ENCODE measurements at regions not wholly inside any gene's neighbourhood (a gene's known extent, or its start where the extent isn't known, plus 50 kb on each side); places are given as distances from the start of the nearest gene placed in this dataset.

DNA sequence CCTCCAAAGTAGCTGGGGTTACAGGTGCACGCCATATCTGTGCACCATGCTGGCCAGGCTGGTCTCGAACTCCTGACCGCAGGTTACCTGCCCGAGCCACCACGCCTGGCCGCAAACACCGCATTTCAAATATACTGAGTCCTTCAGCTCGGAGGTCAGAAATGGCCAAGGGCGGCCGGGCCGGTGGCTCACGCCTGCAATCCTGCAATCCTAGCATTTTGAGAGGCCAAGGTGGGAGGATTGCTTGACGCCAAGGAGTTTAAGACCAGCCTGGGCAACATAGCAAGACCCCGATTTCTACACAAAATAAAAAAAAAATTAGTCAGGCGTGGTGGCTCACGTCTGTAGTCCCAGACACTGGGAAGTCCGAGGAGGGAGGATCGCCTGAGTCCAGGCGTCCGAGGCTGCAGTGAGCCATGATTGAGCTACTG, 71.9 kb upstream of the PPP2R3B start:
- no peak for DNase-seq (ENCODE audit: low read depth in 2 of 2)
- Histone ChIP-seq H3K36me3 (ENCODE audit: control insufficient read depth, insufficient read depth, low read length) (no peaks in the 10 kb centered on the region), H3K4me2 (ENCODE audit: extremely low read depth, insufficient read depth, low read length) (no peak overlapping the region), H3K27ac (ENCODE audit: insufficient read depth, low read length) (no peak overlapping the region), H3K27me3 (ENCODE audit: control insufficient read depth, insufficient read depth, low read length) (no peaks in the 10 kb centered on the region), H4K20me1 (ENCODE audit: control insufficient read depth, extremely low read depth, insufficient read depth, low read length) (no peaks in the 10 kb centered on the region), H3K9ac (ENCODE audit: insufficient read depth, low read length) (no peak overlapping the region), H3K9me3 (ENCODE audit: control insufficient read depth, insufficient read depth, low read depth, low read length) (peaks cover 4% of the 10 kb centered on the region), H3K79me2 (ENCODE audit: control insufficient read depth, insufficient read depth, low read length) (no peaks in the 10 kb centered on the region), H3K4me1 (ENCODE audit: control insufficient read depth, extremely low read depth, insufficient read depth, low read length) (no peaks in the 10 kb centered on the region), H3K4me3 (replicated peaks in 1 of 4; ENCODE audit: control extremely low read depth in 1 of 4, insufficient read depth in 1 of 4, low read depth in 3 of 4, low read length in 4 of 4) (no peak overlapping the region), H2AFZ (ENCODE audit: low read length) (no peak overlapping the region)
- no peak for TF ChIP-seq EZH2 (IDR thresholded peaks at IDR 0.05; ENCODE audit: low read length, missing control alignments)
- TF ChIP-seq, protein P1, sequence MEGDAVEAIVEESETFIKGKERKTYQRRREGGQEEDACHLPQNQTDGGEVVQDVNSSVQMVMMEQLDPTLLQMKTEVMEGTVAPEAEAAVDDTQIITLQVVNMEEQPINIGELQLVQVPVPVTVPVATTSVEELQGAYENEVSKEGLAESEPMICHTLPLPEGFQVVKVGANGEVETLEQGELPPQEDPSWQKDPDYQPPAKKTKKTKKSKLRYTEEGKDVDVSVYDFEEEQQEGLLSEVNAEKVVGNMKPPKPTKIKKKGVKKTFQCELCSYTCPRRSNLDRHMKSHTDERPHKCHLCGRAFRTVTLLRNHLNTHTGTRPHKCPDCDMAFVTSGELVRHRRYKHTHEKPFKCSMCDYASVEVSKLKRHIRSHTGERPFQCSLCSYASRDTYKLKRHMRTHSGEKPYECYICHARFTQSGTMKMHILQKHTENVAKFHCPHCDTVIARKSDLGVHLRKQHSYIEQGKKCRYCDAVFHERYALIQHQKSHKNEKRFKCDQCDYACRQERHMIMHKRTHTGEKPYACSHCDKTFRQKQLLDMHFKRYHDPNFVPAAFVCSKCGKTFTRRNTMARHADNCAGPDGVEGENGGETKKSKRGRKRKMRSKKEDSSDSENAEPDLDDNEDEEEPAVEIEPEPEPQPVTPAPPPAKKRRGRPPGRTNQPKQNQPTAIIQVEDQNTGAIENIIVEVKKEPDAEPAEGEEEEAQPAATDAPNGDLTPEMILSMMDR (conservative IDR thresholded peaks at IDR 0.05 in 1 of 2, IDR thresholded peaks at IDR 0.05 in 1 of 2; ENCODE audit: low read depth in 1 of 2, low read length in 2 of 2): no peak

DNA sequence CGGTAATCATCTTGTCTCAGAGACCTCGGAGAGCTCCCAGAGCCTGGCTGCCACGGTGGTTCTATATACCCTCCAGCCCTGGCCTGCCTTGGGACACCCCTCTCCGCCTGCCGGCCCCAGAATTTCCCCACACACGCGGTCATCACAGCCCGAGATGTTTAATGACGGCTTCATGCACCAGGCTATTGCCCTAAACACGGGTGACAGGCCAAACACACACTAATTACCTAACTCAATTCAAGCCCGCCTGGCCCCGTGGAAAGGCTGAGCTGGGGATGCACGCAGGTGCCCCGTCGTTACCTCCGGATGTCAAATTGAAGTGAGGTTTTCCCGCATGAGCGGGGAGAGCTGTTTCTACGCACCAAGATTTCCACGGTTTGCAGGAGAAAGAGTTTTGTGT, 72.9 kb upstream of the PPP2R3B start:
- Histone ChIP-seq H3K27me3 (ENCODE audit: control insufficient read depth, insufficient read depth, low read length) (no peaks in the 10 kb centered on the region), H3K9ac (ENCODE audit: insufficient read depth, low read length) (no peak overlapping the region), H3K79me2 (ENCODE audit: control insufficient read depth, insufficient read depth, low read length) (no peaks in the 10 kb centered on the region), H3K27ac (ENCODE audit: insufficient read depth, low read length) (no peak overlapping the region), H2AFZ (ENCODE audit: low read length) (no peak overlapping the region), H4K20me1 (ENCODE audit: control insufficient read depth, extremely low read depth, insufficient read depth, low read length) (no peaks in the 10 kb centered on the region), H3K36me3 (ENCODE audit: control insufficient read depth, insufficient read depth, low read length) (no peaks in the 10 kb centered on the region), H3K4me2 (ENCODE audit: extremely low read depth, insufficient read depth, low read length) (no peak overlapping the region), H3K4me1 (ENCODE audit: control insufficient read depth, extremely low read depth, insufficient read depth, low read length) (no peaks in the 10 kb centered on the region), H3K9me3 (ENCODE audit: control insufficient read depth, insufficient read depth, low read depth, low read length) (peaks cover 4% of the 10 kb centered on the region), H3K4me3 (replicated peaks in 1 of 4; ENCODE audit: control extremely low read depth in 1 of 4, insufficient read depth in 1 of 4, low read depth in 3 of 4, low read length in 4 of 4) (no peak overlapping the region)
- TF ChIP-seq EZH2 (IDR thresholded peaks at IDR 0.05; ENCODE audit: low read length, missing control alignments): no peak
- TF ChIP-seq, protein P1 (conservative IDR thresholded peaks at IDR 0.05 in 1 of 2, IDR thresholded peaks at IDR 0.05 in 1 of 2; ENCODE audit: low read depth in 1 of 2, low read length in 2 of 2): no peak
- no peak for DNase-seq (ENCODE audit: low read depth in 2 of 2)

DNA sequence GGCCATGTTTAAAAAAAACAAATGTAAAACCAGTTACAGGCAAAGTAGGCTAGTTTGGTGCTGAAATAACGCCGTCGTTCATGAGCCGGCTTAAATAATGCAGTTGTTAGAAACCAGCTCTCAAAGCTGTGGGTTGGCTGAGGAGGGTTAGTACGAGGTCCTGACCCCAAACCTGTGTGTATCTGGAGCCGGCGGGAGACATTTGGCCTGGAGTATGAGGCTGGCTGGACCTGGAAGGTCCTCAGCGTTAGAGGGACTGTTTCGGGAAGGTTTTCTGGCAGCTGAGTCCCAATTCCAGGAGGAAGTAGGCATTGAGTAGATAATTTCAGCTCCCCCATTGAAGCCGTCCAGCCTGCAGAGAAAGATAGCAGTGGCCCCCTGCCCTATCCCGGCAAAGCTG, 73.4 kb upstream of the PPP2R3B start:
- Histone ChIP-seq H3K36me3 (ENCODE audit: control insufficient read depth, insufficient read depth, low read length) (no peaks in the 10 kb centered on the region), H3K4me2 (ENCODE audit: extremely low read depth, insufficient read depth, low read length) (no peak overlapping the region), H3K9ac (ENCODE audit: insufficient read depth, low read length) (no peak overlapping the region), H2AFZ (ENCODE audit: low read length) (no peak overlapping the region), H3K4me3 (replicated peaks in 1 of 4; ENCODE audit: control extremely low read depth in 1 of 4, insufficient read depth in 1 of 4, low read depth in 3 of 4, low read length in 4 of 4) (no peak overlapping the region), H3K9me3 (ENCODE audit: control insufficient read depth, insufficient read depth, low read depth, low read length) (peaks cover 4% of the 10 kb centered on the region), H4K20me1 (ENCODE audit: control insufficient read depth, extremely low read depth, insufficient read depth, low read length) (no peaks in the 10 kb centered on the region), H3K27me3 (ENCODE audit: control insufficient read depth, insufficient read depth, low read length) (no peaks in the 10 kb centered on the region), H3K27ac (ENCODE audit: insufficient read depth, low read length) (no peak overlapping the region), H3K79me2 (ENCODE audit: control insufficient read depth, insufficient read depth, low read length) (no peaks in the 10 kb centered on the region), H3K4me1 (ENCODE audit: control insufficient read depth, extremely low read depth, insufficient read depth, low read length) (no peaks in the 10 kb centered on the region)
- DNase-seq (ENCODE audit: low read depth in 2 of 2): no peak
- TF ChIP-seq, protein P1 (conservative IDR thresholded peaks at IDR 0.05 in 1 of 2, IDR thresholded peaks at IDR 0.05 in 1 of 2; ENCODE audit: low read depth in 1 of 2, low read length in 2 of 2): no peak
- no peak for TF ChIP-seq EZH2 (IDR thresholded peaks at IDR 0.05; ENCODE audit: low read length, missing control alignments)

Measured in fibroblast of lung (primary cell).